Ishikawa (cell line): ENCODE measurements at regions not wholly inside any gene's neighbourhood (a gene's known extent, or its start where the extent isn't known, plus 50 kb on each side); places are given as distances from the start of the nearest gene placed in this dataset.

Source experiments
- FOXM1 ChIP-seq: IDR thresholded peaks from 2 replicates; pipeline ENCODE4 v1.6.1; 2012; ENCODE audit warnings: low read depth, borderline replicate concordance
- MAX ChIP-seq: IDR thresholded peaks from 2 replicates; pipeline ENCODE4 v1.6.1; 2012
- NFIC ChIP-seq: IDR thresholded peaks from 2 replicates; pipeline ENCODE4 v1.6.1; 2012
- REST ChIP-seq: IDR thresholded peaks from 2 replicates; pipeline ENCODE4 v1.6.1; 2012; ENCODE audit warnings: low read depth, mild to moderate bottlenecking
- YY1 ChIP-seq: IDR thresholded peaks from 2 replicates; pipeline ENCODE4 v1.6.1; 2012; ENCODE audit warnings: low read depth

- TF ChIP-seq MAX (no peak), FOXM1 (no peak), YY1 (no peak), REST (no peak), NFIC (no peak)
These were observed 232.3 kb downstream of the HAUS1 start for GRCh38 chr18:46336278-46337111.
